Fibroblast of villous mesenchyme (primary cell): ENCODE measurements at regions not wholly inside any gene's neighbourhood (a gene's known extent, or its start where the extent isn't known, plus 50 kb on each side); places are given as distances from the start of the nearest gene placed in this dataset.

ENCODE experiments used
- DNase-seq: peaks from one replicate; pipeline ENCODE4 v3.0.0-alpha.2; 2010; ENCODE audit warnings: low read depth
- H3K4me3 ChIP-seq: 2 replicates; pipeline ENCODE4 v1.5.1; 2011; ENCODE audit warnings: low read depth, mild to moderate bottlenecking, low read length
- TF ChIP-seq, protein P1 (sequence below): IDR thresholded peaks from 2 replicates; pipeline ENCODE4 v1.5.1; 2012; ENCODE audit warnings: low read depth, mild to moderate bottlenecking, low read length; ENCODE audit not compliant: insufficient read depth

DNA sequence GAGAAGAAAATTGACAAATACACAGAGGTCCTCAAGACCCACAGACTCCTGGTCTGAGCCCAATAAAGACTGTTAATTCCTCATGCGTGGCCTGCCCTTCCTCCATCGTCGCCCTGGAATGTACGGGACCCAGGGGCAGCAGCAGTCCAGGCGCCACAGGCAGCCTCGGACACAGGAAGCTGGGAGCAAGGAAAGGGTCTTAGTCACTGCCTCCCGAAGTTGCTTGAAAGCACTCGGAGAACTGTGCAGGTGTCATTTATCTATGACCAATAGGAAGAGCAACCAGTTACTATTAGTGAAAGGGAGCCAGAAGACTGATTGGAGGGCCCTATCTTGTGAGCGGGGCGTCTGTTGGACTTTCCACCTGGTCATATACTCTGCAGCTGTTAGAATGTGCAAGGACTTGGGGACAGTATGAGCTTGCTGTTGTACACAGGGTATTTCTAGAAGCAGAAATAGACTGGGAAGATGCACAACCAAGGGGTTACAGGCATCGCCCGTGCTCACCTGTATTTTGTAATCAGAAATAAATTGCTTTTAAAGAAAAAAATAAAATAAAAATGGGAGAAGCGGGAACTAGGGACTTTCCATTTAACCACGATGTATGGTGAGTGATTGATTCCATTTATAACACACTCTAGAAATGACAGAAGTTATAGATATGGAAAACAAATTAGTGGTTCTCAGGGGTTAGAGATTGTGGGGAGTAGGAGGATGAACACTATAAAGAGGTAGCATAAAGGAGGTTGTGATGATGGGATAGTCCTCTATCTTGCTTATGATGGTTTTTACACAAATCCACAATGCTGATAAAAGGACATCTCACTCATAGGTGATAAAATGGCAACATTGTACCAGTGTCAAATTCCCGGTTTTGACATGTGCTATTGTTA lies 244.7 kb downstream of the MRPL39 start:
- no peak overlapping the region for H3K4me3 ChIP-seq
- DNase-seq: no peak
- TF ChIP-seq, protein P1, sequence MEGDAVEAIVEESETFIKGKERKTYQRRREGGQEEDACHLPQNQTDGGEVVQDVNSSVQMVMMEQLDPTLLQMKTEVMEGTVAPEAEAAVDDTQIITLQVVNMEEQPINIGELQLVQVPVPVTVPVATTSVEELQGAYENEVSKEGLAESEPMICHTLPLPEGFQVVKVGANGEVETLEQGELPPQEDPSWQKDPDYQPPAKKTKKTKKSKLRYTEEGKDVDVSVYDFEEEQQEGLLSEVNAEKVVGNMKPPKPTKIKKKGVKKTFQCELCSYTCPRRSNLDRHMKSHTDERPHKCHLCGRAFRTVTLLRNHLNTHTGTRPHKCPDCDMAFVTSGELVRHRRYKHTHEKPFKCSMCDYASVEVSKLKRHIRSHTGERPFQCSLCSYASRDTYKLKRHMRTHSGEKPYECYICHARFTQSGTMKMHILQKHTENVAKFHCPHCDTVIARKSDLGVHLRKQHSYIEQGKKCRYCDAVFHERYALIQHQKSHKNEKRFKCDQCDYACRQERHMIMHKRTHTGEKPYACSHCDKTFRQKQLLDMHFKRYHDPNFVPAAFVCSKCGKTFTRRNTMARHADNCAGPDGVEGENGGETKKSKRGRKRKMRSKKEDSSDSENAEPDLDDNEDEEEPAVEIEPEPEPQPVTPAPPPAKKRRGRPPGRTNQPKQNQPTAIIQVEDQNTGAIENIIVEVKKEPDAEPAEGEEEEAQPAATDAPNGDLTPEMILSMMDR: no peak

DNA sequence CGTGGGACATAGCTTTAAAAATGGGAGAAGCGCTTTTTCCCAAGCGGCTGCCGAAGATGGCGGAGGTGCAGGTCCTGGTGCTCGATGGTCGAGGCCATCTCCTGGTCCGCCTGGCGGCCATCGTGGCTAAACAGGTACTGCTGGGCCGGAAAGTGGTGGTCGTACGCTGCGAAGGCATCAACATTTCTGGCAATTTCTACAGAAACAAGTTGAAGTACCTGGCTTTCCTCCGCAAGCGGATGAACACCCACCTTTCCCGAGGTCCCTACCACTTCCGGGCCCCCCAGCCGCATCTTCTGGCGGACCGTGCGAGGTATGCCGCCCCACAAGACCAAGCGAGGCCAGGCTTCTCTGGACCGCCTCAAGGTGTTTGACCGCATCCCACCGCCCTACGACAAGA lies 245.5 kb downstream of the MRPL39 start:
- DNase-seq: no peak
- H3K4me3 ChIP-seq: no peak overlapping the region
- TF ChIP-seq, protein P1: no peak

DNA sequence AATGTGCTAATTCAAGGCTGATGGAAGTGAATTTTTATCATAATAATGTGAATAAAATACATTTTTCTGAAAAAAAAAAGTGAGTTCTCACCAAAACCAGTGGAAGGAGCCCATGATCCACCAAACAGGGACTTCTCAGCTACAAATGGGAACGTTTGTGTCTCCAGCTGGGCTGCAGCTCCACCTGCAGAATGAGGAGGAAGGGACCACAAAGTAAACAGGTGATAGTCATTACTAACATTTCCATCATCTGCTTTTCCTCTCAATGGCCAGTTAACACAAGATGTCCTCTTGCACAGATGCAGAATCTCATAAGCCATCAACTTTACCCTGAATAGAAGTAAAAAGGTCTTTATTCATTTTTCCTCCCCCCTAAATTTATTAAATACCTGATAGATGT lies 246.2 kb downstream of the MRPL39 start:
- H3K4me3 ChIP-seq: no peak overlapping the region
- TF ChIP-seq, protein P1: no peak
- no peak for DNase-seq

DNA sequence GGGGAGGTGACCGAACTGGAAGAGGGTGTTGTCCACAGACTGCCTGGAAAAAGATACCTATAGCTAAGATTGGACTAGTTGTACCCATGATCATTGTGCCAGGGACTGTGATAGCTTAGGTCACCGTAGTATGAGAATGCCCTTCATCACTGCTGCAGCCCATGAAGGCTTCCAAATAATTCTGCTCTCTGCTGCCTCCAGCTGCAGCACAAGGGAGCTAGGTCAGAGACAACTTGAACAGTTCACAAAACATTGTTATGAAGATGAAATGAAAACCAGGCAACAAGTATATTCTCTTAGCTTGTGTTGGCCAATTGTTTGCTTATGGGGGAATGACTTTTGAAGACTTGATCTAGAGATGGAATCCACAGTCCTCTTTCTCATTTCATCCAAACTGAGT lies 246.7 kb downstream of the MRPL39 start:
- TF ChIP-seq, protein P1: peak; percentile 30
- no peak for DNase-seq
- H3K4me3 ChIP-seq: no peak overlapping the region

DNA sequence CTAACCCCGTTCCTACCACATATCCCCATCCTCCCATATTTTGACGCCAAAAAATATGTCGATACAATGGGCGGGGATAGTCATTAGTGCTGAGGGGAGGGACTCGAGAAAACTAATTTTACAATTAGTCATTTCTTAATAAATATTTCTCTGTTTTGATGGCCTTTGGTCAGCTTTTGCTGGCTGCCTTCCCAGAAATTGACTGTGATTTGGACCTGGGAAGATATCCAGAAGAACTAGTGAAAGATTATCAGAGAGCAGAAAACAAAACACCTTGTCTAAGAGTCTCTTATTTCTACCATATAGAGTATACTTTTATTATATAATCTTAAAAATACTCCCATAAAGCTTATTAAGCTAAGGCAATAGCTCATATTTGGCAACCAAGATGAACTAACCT lies 247.6 kb downstream of the MRPL39 start:
- no peak overlapping the region for H3K4me3 ChIP-seq
- DNase-seq: no peak
- TF ChIP-seq, protein P1: no peak

DNA sequence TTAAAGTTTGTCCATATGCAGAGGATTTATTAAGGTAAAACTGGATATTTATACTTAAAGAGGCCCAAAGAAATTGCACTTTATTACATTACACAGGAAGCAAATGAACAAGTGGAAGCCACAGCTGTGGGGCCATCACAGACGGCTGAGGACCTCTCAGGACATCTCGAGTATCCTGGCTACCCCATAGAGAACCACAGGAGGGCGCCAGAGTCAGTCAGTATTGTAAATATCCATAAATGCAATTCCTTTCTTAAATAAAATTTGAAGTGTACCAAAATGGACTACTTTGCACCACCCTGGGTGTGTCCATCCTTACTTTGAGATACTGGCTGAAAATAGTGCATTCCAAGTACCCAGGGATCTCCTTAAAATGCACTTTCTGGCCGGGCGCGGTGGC lies 257.2 kb downstream of the MRPL39 start:
- TF ChIP-seq, protein P1: peak; percentile 54
- H3K4me3 ChIP-seq: no peak overlapping the region
- DNase-seq: peak; percentile 40
